ENCODE measurements at regions not wholly inside any gene's neighbourhood (a gene's known extent, or its start where the extent isn't known, plus 50 kb on each side); places are given as distances from the start of the nearest gene placed in this dataset.

GRCh38 chr15:69700380-69700779 lies 247.8 kb downstream of the RPLP1 start:
- Histone ChIP-seq H3K4me3 (no peak overlapping the region), H3K36me3 (replicated peaks in 1 of 2; ENCODE audit: insufficient read depth in 1 of 2, low read depth in 2 of 2) (no peaks in the 10 kb centered on the region), H3K27me3 (no peaks in the 10 kb centered on the region), H3K9me3 (no peaks in the 10 kb centered on the region), H3K27ac (no peak overlapping the region), H3K4me1 (no peaks in the 10 kb centered on the region)
- 79 to 91% methylated on average over 3 of the region's 3 CpGs for WGBS, 2 donors
- no peak for ATAC-seq
- no peak for DNase-seq
- intact Hi-C loops (cut with DNase I) = no loop called here
- no peak for TF ChIP-seq POLR2A (IDR thresholded peaks at IDR 0.05)
- TF ChIP-seq, protein P1, sequence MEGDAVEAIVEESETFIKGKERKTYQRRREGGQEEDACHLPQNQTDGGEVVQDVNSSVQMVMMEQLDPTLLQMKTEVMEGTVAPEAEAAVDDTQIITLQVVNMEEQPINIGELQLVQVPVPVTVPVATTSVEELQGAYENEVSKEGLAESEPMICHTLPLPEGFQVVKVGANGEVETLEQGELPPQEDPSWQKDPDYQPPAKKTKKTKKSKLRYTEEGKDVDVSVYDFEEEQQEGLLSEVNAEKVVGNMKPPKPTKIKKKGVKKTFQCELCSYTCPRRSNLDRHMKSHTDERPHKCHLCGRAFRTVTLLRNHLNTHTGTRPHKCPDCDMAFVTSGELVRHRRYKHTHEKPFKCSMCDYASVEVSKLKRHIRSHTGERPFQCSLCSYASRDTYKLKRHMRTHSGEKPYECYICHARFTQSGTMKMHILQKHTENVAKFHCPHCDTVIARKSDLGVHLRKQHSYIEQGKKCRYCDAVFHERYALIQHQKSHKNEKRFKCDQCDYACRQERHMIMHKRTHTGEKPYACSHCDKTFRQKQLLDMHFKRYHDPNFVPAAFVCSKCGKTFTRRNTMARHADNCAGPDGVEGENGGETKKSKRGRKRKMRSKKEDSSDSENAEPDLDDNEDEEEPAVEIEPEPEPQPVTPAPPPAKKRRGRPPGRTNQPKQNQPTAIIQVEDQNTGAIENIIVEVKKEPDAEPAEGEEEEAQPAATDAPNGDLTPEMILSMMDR (IDR thresholded peaks at IDR 0.05) = no peak

DNA sequence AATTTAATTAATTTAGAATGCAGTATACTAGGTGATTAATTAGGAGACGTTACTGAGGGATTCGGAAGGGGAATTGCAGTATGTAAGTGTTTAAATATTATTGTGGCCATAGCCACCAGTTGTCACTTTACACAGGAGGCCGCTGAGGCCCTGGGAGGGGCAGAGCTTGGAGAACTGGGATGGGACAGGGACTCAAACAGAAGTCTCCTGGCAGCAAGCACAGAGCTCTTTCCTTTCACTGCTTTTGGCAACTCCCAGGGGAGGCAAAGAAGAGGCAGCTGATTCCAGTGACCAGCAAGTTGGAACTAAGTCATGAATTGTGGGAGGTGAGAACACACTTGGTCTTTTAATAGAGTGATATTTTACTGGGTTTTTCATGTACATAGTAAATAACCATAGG lies 248.6 kb downstream of the RPLP1 start:
- 86 to 94% methylated on average over 3 of the region's 3 CpGs for WGBS, 2 donors
- no peak overlapping the region for H3K27ac ChIP-seq
- intact Hi-C loops (cut with DNase I) = no loop called here
- no peaks in the 10 kb centered on the region for H3K9me3 ChIP-seq
- H3K27me3 ChIP-seq = no peaks in the 10 kb centered on the region
- DNase-seq (no peak), ATAC-seq (no peak)
- H3K4me1 ChIP-seq = no peaks in the 10 kb centered on the region
- H3K4me3 ChIP-seq = no peak overlapping the region
- no peaks in the 10 kb centered on the region for H3K36me3 ChIP-seq (replicated peaks in 1 of 2; ENCODE audit: insufficient read depth in 1 of 2, low read depth in 2 of 2)
- TF ChIP-seq, protein P1 (IDR thresholded peaks at IDR 0.05) = no peak
- no peak for TF ChIP-seq POLR2A (IDR thresholded peaks at IDR 0.05)

DNA sequence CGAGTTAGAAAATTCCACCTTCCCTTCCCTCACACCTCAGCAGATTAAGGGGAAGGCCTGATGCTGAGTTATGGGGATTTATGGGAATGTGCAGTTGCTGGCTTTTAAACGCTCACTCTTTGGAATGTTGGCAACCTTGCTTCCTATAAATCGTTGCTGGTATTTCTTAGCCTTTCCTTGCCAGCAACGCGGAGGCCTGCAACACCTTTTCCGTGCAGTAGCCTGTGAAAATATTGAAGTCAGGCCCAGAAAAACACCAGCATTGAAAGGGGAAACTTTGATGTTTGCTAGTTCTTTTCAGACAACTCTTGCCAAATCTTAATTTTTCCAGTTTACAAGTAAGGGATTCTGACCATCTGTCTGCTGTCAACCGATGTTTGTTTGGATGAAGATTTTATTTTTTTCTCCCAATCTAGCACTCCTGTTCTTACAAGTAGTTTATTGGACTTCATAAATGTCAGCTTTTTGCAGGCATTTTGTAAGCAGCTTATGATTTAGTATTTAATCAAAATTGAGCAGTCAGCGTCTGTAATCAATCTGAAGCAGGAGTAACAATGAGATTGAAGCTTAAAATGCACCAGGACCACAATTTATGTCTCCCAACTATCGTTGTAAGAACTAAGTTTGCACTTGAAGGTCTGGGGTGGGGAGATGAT lies 251.0 kb downstream of the RPLP1 start:
- H3K4me3 ChIP-seq = no peak overlapping the region
- H3K9me3 ChIP-seq = peaks cover 0 to 6% (median 0%) of the 10 kb centered on the region in 3 donors
- WGBS, 2 donors = 79 to 83% methylated on average over 9 of the region's 9 CpGs
- ATAC-seq (no peak), DNase-seq (no peak)
- no peaks in the 10 kb centered on the region for H3K36me3 ChIP-seq (replicated peaks in 1 of 2; ENCODE audit: insufficient read depth in 1 of 2, low read depth in 2 of 2)
- TF ChIP-seq POLR2A (IDR thresholded peaks at IDR 0.05) = no peak
- TF ChIP-seq, protein P1 (IDR thresholded peaks at IDR 0.05) = no peak
- H3K27ac ChIP-seq = no peak overlapping the region
- no peaks in the 10 kb centered on the region for H3K27me3 ChIP-seq
- no peaks in the 10 kb centered on the region for H3K4me1 ChIP-seq
- intact Hi-C loops (cut with DNase I) = no loop called here

DNA sequence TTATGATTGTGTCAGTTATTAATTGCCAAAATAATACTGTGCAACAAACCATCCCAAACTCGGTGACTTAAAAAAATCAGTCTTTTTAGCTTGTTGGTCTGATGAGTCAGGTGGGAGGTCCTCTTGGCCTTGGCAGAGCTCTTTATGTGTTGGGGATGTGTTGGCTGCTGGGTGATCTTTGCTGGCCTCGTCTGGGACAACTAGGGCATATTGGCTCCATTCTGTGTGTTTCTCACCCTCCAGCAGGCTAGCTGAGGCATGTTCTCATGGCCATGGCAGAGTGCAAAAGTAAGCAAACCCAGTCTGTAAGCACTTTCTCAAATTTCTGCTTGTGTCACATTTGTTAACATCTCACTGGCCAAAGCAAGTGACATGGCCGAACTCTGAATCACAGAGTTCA lies 251.6 kb downstream of the RPLP1 start:
- no peak overlapping the region for H3K27ac ChIP-seq
- H3K36me3 ChIP-seq (replicated peaks in 1 of 2; ENCODE audit: insufficient read depth in 1 of 2, low read depth in 2 of 2) = no peaks in the 10 kb centered on the region
- TF ChIP-seq, protein P1 (IDR thresholded peaks at IDR 0.05) = no peak
- TF ChIP-seq POLR2A (IDR thresholded peaks at IDR 0.05) = no peak
- peaks cover 0 to 10% (median 0%) of the 10 kb centered on the region in 3 donors for H3K9me3 ChIP-seq
- ATAC-seq (no peak), DNase-seq (no peak)
- intact Hi-C loops (cut with DNase I) = no loop called here
- no peak overlapping the region for H3K4me3 ChIP-seq
- WGBS, 2 donors = 85 to 91% methylated on average over 3 of the region's 3 CpGs
- H3K27me3 ChIP-seq = no peaks in the 10 kb centered on the region
- H3K4me1 ChIP-seq = no peaks in the 10 kb centered on the region

DNA sequence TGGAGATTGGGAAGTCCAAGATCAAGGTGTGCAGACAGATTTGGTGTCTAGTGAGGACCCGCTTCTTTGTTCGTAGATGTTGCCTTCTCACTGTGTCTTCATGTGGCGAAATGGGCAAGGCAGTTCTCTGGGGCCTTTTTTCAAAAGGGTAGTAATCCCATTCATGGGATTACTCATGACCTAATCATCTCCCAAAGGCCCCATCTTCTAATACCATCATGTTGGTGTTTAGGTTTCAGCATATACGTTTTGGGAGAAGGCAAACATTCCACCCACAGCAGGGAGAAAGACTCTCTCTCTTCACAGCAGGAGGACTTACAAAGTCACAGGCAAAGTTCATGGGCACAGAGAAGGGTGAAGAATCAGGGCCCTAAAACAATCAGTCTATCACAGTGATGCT lies 252.1 kb downstream of the RPLP1 start:
- no peak for TF ChIP-seq POLR2A (IDR thresholded peaks at IDR 0.05)
- TF ChIP-seq, protein P1 (IDR thresholded peaks at IDR 0.05) = no peak
- Histone ChIP-seq H3K36me3 (replicated peaks in 1 of 2; ENCODE audit: insufficient read depth in 1 of 2, low read depth in 2 of 2) (no peaks in the 10 kb centered on the region), H3K27me3 (no peaks in the 10 kb centered on the region), H3K9me3 (peaks cover 0 to 10% (median 0%) of the 10 kb centered on the region in 3 donors), H3K4me1 (no peaks in the 10 kb centered on the region), H3K4me3 (no peak overlapping the region), H3K27ac (no peak overlapping the region)
- intact Hi-C loops (cut with DNase I) = no loop called here
- no peak for DNase-seq
- 89 to 91% methylated on average over 4 of the region's 4 CpGs for WGBS, 2 donors
- no peak for ATAC-seq
